ENCODE measurements at regions not wholly inside any gene's neighbourhood (a gene's known extent, or its start where the extent isn't known, plus 50 kb on each side); places are given as distances from the start of the nearest gene placed in this dataset.

DNA sequence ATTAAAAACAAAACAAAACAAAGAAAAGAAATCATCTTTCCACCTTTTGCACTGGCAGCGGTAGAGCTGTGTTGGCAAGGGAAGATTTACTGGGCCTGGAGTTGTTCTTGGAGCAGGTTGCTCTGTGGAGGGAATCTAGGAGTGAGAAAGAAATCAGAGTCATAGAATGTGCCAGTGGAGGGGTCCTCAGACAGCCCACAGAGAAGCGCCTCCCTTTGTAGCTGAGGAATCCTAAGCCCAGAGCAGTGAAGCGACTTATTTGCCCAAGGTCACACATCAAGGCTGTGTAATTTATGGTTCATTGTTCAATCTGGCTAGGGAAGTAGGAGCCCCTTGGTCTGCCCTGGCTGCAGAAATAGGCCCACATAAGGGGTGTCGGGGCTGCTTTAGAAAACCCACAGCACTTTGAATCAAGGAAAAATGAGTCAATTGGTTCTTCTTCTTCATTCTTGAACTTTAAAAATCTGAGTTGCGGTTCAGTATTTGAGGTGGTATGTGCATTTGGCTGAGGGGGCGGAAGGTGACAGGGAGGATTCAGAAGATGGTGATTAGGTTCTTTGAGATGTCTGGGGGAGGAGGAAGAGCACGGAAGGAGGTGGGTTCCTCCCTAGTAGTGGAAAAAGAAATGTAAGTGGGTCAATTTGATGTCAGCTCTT lies 253.7 kb downstream of the PTEN start:
- POLR2A ChIA-PET, result interaction anchor here (1.4 kb wide), 1 partner anchor 254 kb away, joined by 3 read pairs; the partner anchor contains the start of genes KLLN and PTEN
- Mint-ChIP-seq H3K27me3 (ENCODE audit: low read depth) (no peaks in the 10 kb centered on the region), H3K27ac (no peak overlapping the region), H3K9me3 (no peaks in the 10 kb centered on the region), H3K36me3 (no peaks in the 10 kb centered on the region), H3K4me3 (no peak overlapping the region), H3K4me1 (peaks cover 15% of the 10 kb centered on the region)
- CTCF ChIA-PET, result interaction anchor here (1.4 to 1.7 kb wide), 2 partner anchors 22 to 255 kb away, joined by 6 to 7 read pairs; partner anchors contain the start of gene KLLN
- TF ChIP-seq, protein P1, sequence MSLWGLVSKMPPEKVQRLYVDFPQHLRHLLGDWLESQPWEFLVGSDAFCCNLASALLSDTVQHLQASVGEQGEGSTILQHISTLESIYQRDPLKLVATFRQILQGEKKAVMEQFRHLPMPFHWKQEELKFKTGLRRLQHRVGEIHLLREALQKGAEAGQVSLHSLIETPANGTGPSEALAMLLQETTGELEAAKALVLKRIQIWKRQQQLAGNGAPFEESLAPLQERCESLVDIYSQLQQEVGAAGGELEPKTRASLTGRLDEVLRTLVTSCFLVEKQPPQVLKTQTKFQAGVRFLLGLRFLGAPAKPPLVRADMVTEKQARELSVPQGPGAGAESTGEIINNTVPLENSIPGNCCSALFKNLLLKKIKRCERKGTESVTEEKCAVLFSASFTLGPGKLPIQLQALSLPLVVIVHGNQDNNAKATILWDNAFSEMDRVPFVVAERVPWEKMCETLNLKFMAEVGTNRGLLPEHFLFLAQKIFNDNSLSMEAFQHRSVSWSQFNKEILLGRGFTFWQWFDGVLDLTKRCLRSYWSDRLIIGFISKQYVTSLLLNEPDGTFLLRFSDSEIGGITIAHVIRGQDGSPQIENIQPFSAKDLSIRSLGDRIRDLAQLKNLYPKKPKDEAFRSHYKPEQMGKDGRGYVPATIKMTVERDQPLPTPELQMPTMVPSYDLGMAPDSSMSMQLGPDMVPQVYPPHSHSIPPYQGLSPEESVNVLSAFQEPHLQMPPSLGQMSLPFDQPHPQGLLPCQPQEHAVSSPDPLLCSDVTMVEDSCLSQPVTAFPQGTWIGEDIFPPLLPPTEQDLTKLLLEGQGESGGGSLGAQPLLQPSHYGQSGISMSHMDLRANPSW (CRISPR knock-in tag; conservative IDR thresholded peaks at IDR 0.05; ENCODE audit: low read depth), result no peak
- TF ChIP-seq, protein P2, sequence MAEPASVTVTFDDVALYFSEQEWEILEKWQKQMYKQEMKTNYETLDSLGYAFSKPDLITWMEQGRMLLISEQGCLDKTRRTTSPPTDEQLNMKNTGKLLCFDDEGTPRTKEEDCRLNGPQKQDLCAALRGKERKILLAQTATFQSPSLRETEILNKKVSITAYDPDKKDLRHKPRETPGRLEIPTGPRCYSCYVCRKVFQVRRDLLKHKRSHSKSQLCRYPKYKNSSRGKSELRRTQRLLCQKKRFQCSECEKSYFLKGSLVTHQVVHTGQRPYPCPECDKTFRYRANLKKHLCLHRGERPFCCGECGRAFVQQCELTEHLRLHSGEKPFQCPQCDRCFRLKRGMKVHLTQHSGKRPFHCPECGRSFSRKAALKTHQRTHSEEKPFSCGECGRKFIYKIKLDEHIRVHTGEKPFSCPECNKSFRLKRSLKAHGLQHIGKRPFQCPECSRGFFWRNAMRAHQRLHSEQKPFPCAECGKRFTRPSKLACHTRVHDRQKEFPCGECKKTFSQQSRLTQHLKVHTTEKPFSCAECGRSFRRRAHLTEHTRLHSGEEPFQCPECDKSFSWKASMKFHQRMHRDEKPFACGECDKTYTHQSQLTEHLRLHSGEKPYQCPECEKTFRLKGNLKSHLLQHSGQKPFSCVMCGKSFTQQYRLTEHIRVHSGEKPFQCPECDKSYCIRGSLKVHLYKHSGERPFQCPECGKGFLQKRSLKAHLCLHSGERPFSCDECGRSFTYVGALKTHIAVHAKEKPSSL (CRISPR knock-in tag; conservative IDR thresholded peaks at IDR 0.05), result no peak
- TF ChIP-seq, protein P3, sequence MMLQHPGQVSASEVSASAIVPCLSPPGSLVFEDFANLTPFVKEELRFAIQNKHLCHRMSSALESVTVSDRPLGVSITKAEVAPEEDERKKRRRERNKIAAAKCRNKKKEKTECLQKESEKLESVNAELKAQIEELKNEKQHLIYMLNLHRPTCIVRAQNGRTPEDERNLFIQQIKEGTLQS (CRISPR knock-in tag; conservative IDR thresholded peaks at IDR 0.05), result no peak
- no peak for DNase-seq (ENCODE audit: low spot score)
- no peak for ATAC-seq

DNA sequence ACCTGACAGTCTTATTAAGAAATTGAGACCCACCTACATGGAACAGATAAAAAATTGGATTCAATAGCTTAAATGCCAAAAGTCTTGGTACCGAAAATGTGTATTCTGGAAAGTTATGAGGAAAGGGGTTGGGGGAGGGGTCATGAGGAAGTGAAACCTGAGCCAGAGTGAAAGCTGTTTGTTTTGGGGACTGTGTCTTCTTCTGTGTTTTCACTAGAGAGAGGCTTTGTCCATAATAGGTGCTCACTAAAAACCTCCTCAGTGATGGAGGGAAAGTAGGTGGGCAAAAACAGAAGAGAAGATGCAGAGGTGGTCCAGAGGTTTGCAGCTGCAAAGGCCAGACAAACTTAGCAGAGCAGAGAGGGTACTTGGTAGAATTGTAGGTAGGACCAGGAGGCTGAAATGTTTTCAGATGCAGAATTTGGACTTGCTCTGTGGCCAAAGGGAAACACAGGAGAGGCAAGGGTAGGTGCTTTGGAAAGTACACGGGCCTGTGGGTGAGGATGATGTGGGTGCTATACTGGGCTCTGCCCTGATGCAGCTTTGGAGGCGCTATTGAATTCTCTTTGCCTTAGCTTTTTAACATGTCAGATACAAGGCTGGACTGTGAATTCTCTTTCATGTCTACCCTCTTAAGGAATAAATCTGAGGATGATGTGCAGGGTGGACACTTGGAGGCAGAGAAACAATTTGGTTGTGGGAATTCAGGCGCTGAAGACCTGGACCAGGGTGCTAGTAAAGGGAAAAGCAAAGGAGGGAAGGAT lies 254.6 kb downstream of the PTEN start:
- Mint-ChIP-seq H3K4me3 (no peak overlapping the region), H3K9me3 (no peaks in the 10 kb centered on the region), H3K27ac (no peak overlapping the region), H3K36me3 (no peaks in the 10 kb centered on the region), H3K4me1 (peaks cover 15% of the 10 kb centered on the region), H3K27me3 (ENCODE audit: low read depth) (no peaks in the 10 kb centered on the region)
- ChIA-PET POLR2A (interaction anchor here (1.4 kb wide), 1 partner anchor 255 kb away, joined by 3 read pairs; the partner anchor contains the start of genes KLLN and PTEN), CTCF (interaction anchor here (0.9 to 1.7 kb wide), 3 partner anchors 21 to 271 kb away, joined by 6 to 7 read pairs (median 6); partner anchors contain the start of gene KLLN)
- ATAC-seq (peak; percentile 65), DNase-seq (ENCODE audit: low spot score) (no peak)
- TF ChIP-seq, protein P4, sequence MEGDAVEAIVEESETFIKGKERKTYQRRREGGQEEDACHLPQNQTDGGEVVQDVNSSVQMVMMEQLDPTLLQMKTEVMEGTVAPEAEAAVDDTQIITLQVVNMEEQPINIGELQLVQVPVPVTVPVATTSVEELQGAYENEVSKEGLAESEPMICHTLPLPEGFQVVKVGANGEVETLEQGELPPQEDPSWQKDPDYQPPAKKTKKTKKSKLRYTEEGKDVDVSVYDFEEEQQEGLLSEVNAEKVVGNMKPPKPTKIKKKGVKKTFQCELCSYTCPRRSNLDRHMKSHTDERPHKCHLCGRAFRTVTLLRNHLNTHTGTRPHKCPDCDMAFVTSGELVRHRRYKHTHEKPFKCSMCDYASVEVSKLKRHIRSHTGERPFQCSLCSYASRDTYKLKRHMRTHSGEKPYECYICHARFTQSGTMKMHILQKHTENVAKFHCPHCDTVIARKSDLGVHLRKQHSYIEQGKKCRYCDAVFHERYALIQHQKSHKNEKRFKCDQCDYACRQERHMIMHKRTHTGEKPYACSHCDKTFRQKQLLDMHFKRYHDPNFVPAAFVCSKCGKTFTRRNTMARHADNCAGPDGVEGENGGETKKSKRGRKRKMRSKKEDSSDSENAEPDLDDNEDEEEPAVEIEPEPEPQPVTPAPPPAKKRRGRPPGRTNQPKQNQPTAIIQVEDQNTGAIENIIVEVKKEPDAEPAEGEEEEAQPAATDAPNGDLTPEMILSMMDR (IDR thresholded peaks at IDR 0.05), result peak; percentile 26; the same call in 1 of the 2 replicates
- TF ChIP-seq, protein P5, sequence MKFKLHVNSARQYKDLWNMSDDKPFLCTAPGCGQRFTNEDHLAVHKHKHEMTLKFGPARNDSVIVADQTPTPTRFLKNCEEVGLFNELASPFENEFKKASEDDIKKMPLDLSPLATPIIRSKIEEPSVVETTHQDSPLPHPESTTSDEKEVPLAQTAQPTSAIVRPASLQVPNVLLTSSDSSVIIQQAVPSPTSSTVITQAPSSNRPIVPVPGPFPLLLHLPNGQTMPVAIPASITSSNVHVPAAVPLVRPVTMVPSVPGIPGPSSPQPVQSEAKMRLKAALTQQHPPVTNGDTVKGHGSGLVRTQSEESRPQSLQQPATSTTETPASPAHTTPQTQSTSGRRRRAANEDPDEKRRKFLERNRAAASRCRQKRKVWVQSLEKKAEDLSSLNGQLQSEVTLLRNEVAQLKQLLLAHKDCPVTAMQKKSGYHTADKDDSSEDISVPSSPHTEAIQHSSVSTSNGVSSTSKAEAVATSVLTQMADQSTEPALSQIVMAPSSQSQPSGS (CRISPR knock-in tag; IDR thresholded peaks at IDR 0.05; ENCODE audit: borderline replicate concordance, low read depth), result no peak

DNA sequence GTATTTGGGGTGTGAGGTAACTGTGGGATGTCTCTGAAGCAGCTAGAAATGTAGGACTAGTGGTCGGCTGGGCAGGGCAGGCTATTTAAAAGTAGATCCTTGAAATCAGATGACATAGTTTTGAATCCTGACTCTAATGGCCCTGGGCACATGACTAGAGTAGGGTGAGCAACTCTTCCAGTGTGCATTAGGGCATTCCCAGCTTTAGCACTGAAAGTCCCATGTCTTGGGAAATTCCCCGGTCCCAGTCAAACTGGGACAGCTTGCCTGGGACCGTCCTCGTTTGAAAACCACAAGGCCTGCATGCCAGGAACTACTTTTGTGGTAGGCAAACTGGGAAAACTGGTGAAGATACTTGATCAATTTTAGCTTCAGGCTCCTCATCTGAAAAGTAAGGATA lies 255.3 kb downstream of the PTEN start:
- ChIA-PET POLR2A (no interaction called here), CTCF (interaction anchor here (1.4 to 1.7 kb wide), 2 partner anchors 21 to 256 kb away, joined by 6 to 7 read pairs; partner anchors contain the start of gene KLLN)
- ATAC-seq (no peak), DNase-seq (ENCODE audit: low spot score) (no peak)
- Mint-ChIP-seq H3K27ac (no peak overlapping the region), H3K4me1 (peaks cover 15% of the 10 kb centered on the region), H3K4me3 (no peak overlapping the region), H3K36me3 (no peaks in the 10 kb centered on the region), H3K27me3 (ENCODE audit: low read depth) (no peaks in the 10 kb centered on the region), H3K9me3 (no peaks in the 10 kb centered on the region)
- TF ChIP-seq PRRX2 (CRISPR knock-in tag; IDR thresholded peaks at IDR 0.05), result no peak

DNA sequence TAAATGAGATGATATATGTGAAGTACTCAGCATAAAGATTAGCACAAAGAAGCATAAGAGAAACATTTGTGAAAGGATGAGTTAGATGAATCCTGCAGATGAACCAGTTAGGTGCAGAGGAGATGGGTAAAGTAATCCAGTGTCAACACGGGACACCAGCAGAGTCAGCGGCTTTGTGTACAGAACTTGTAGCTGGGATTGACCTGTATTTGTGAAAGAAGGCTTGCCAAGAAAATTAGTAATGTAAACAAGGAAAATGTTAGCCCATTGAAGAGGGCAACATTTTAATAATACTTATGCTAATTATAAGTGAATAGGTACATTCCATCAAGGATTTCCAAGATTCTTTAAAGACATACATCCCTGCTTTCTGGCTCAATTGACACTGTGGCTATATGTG lies 255.7 kb downstream of the PTEN start:
- Mint-ChIP-seq H3K4me3 (no peak overlapping the region), H3K4me1 (peaks cover 12% of the 10 kb centered on the region), H3K36me3 (no peaks in the 10 kb centered on the region), H3K9me3 (no peaks in the 10 kb centered on the region), H3K27ac (no peak overlapping the region), H3K27me3 (ENCODE audit: low read depth) (no peaks in the 10 kb centered on the region)
- POLR2A ChIA-PET, result no interaction called here
- CTCF ChIA-PET, result no interaction called here
- TF ChIP-seq NR3C1 (CRISPR knock-in tag; conservative IDR thresholded peaks at IDR 0.05; ENCODE audit: low read depth) (no peak), CREB1 (CRISPR knock-in tag; IDR thresholded peaks at IDR 0.05) (no peak), TEAD1 (CRISPR knock-in tag; IDR thresholded peaks at IDR 0.05) (no peak)
- TF ChIP-seq, protein P6, sequence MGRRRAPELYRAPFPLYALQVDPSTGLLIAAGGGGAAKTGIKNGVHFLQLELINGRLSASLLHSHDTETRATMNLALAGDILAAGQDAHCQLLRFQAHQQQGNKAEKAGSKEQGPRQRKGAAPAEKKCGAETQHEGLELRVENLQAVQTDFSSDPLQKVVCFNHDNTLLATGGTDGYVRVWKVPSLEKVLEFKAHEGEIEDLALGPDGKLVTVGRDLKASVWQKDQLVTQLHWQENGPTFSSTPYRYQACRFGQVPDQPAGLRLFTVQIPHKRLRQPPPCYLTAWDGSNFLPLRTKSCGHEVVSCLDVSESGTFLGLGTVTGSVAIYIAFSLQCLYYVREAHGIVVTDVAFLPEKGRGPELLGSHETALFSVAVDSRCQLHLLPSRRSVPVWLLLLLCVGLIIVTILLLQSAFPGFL (CRISPR knock-in tag; IDR thresholded peaks at IDR 0.05; ENCODE audit: borderline replicate concordance), result no peak
- no peak for ATAC-seq
- DNase-seq (ENCODE audit: low spot score), result no peak
